Stimulated activated CD4-positive, alpha-beta T cell treated with anti-CD3 and anti-CD28 coated beads, Interleukin-2, amount 100 ng/mL, for 48 hours (primary cell): ENCODE measurements at regions not wholly inside any gene's neighbourhood (a gene's known extent, or its start where the extent isn't known, plus 50 kb on each side); places are given as distances from the start of the nearest gene placed in this dataset.

Source experiments
- DNase-seq, 2 donors: peaks; one replicate each; pipeline ENCODE4 v3.0.0-alpha.2; 2020

- no peak for DNase-seq
These were observed 125.2 kb upstream of the PIK3C3 start for GRCh38 chr18:41829647-41830516.

DNA sequence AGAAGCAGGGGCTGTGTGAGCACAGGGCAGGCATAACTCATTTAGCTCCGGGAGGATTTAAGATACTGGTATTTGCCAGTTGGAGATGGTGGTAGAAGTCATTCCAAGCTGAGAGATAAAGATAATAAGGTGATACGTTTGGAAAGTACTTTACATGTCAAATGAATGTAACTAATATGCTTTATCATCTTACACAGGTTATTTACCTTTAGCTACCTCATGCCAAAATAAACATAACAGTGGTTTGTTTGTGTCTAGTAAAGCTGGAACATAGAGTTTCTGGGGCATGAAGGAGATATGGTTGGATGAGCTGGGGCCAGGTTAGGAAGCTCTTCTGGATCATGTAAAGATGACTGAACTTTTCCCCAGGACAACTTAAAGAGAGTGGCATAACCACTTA is 126.9 kb upstream of the PIK3C3 start:
- DNase-seq, result no peak

GRCh38 chr18:41820784-41821183 is 134.2 kb upstream of the PIK3C3 start:
- no peak for DNase-seq

- no peak for DNase-seq
These were observed 136.4 kb upstream of the PIK3C3 start for GRCh38 chr18:41818381-41819355.

DNA sequence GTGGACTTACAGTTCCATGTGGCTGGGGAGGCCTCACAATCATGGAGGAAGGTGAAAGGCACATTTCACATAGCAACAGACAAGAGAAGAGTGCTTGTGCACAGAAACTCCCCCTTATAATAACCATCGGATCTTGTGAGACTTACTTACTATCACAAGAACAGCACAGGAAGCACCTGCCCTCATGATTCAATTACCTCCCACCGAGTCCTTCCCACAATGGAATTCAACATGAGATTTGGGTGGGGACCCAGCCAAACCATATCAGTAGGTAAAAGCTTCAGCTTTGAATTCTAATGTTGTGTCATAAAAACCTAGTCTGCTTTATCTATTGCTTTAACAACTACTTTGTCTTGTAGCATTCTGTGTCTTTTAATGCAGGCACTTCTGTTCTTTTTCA is 140.4 kb upstream of the PIK3C3 start:
- no peak for DNase-seq

DNA sequence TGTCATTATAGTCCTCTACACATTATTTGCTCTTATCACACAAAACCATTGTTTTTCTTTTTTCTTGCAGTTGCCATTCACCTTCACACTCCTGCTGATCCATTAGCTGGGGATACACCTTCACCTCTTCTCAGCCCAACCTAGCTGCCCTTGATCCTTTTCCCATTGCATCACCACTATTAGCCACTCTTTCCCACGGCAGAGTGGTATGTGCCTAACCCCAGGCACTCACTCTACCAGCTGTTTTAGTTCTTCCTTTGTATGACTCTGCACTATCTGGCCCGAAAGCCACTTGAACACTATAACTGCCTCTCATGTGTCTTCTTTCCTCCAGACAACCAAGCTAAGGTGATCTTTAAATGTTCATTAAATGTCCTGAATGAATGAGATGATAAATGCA is 145.4 kb upstream of the PIK3C3 start:
- no peak for DNase-seq

DNA sequence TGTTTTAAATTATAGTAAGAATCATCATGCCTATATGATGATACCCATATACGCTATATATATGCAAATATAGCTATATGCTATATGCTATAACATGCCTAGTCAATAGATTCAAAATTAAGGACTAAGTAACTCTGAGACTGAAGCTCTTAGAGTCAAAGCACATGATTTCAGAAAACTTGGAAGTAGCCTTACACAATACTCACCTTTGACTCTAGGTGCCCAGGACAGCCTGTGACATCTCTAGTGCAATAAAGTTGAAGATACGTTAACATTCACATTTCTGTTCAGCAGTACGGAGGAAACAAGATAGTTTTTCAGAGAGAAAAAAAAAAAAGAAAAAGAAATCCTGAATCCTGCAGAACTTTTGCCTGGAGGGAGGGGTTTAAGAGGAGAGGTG is 149.7 kb upstream of the PIK3C3 start:
- no peak for DNase-seq

DNA sequence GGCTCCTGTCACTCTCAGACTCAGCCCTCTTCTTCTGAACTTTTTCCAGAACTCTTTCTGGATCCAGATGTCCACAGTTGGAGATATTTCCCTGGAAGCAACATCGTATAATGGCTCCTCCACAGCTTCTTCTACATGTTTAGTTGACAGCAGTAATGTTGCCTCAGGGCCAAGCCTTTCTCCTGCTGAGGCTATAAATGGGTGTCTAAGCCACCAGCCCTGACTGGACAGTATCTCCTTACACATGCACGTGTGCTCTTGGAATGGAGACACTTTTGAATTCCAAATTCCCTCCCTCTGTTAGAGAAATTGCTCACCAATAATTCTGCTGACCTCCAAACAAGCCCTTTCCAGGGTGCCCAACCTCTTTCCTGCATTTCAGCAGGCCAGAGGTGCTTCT is 156.2 kb upstream of the PIK3C3 start:
- DNase-seq, result no peak

- no peak for DNase-seq
These were observed 164.3 kb upstream of the PIK3C3 start for GRCh38 chr18:41790687-41791086.

- DNase-seq, result no peak
These were observed 166.0 kb upstream of the PIK3C3 start for GRCh38 chr18:41789001-41789400.

DNA sequence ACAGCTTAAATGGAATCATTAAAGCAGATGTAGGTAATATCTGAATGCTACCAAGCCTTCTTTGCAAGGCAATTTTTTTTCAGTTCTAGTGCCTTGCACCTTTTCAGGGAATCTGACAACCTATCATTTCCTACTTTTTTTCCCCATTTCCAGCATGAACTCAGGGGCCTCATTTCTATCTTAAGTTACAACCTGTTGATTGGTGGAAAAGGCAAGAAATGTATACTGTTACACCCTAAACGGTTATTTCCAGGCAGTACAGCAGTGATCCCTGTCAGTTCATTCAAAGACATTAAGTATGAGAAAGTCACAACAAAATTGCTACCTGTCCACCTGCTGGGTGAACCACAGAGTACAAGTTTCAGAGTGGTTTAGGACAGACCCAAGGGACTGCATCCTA is 171.2 kb upstream of the PIK3C3 start:
- no peak for DNase-seq

GRCh38 chr18:41783065-41783818 is 171.8 kb upstream of the PIK3C3 start:
- no peak for DNase-seq

DNA sequence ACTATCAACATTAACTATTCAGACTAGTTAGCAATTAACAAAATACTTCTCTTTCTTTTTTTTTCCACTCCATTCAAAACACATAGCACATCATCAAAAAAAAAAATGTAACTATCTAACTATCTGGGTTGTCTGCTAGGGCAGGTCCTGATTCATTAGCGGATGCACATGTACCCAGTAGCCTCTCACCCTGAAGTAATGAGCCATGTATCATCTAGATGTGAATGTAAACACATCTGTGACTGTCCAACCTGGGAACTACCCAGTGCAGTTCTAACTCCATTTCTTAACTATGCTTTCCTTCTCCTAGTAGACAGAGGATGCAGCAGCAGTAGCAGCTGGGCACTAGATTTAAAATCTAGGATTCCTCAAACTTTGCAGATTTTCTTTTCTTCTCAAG is 183.1 kb upstream of the PIK3C3 start:
- DNase-seq, result no peak

DNA sequence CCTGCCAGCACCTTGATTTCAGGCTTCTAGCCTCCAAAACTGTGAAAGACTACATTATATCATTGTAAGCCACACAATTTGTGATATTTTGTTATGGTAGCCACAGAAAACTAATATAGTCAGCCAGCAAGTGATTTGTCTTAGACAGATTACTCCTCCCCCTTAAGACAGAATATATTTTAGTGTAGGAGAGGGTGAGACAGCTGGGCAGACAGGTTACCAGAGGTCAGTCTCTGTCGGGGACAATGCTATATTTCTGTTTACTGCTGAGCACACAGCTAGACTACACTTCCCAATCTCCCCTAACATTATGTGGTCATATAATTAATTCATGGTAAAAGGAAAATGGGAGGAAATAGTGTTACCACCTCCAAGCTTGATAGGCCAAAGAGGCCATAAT is 185.8 kb upstream of the PIK3C3 start:
- DNase-seq, result no peak

GRCh38 chr18:41768467-41768866 is 186.6 kb upstream of the PIK3C3 start:
- no peak for DNase-seq

DNA sequence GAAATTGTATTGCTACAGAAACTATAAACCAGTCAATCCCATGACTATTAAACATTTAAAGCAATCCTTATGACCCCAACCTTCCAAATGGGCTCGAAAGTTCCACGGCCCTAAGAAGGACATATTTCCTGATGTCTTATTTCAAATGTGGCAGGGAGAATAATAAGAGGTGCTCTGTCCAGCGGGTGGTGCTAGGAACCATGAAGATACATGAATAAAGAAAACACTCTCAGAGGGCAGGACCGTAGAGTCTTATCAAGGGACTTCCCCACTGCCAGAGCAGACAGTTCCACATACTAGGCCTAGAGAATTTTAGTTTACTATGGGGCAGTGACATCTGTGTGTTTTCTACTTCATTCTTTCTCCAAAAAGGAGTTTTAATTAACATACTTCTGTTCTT is 187.1 kb upstream of the PIK3C3 start:
- no peak for DNase-seq

GRCh38 chr18:41765460-41765859 is 189.6 kb upstream of the PIK3C3 start:
- DNase-seq, result no peak

DNA sequence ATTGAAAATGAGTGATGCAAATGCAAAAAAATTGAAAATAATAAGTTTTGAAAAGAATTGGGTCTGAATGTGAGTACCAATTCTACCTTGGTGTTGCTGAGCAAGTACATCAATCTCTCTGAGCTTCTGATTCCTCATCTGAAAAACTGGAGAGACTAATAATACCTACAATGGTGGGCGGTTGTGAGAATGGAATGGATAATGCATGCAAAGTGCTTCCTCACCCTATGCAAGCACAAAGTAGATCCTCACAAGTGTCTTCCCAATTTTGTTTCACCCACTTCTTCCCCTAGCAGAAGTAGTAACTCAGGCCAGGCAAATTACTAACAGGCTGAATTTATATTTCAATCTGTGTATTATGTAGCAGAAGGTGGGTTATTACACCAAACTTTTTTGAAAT is 191.7 kb upstream of the PIK3C3 start:
- no peak for DNase-seq

GRCh38 chr18:41761333-41762018 is 193.6 kb upstream of the PIK3C3 start:
- DNase-seq, result no peak

DNA sequence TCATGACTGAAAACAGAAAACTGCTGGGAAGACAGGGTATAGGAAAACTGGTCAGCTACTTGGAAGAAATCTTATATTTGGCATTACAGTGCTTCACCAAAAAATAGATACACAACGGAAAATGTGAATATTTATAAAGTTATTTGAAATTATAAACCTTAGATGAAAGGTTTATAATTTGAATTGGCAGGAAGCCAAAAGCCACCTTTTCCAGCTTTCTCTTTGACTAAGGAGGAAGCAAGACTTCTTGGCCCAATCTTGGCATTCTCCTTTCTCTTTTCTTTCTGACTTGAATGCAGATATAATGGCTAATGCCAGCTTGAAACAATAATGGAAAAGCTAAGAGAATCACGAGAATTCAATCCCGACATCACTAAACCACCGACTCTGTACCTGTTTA is 196.5 kb upstream of the PIK3C3 start:
- DNase-seq, result no peak

DNA sequence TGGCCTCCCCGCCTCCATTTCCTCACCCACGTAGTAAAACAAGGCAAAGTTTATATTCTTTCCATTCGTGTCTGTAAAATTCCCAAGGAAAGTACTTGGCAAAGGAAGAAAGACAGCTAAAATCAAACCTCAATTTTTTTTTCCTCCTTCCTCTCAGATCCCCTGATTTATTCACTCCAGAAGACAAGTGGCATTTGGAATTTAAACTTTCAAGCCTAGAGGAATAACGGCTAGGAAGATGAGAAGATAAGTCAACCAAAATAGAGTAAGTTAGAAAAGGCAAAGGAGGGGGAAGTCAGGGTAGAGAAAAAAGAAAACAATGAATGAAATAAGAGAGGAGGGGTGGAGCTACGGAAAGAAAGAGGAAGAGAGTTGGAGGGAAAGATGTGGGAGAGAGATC is 198.9 kb upstream of the PIK3C3 start:
- DNase-seq, result no peak

- DNase-seq, result no peak
These were observed 200.7 kb upstream of the PIK3C3 start for GRCh38 chr18:41754332-41754731.

GRCh38 chr18:41753826-41754225 is 201.2 kb upstream of the PIK3C3 start:
- DNase-seq, result no peak
